ENCODE measurements at regions not wholly inside any gene's neighbourhood (a gene's known extent, or its start where the extent isn't known, plus 50 kb on each side); places are given as distances from the start of the nearest gene placed in this dataset.

DNA sequence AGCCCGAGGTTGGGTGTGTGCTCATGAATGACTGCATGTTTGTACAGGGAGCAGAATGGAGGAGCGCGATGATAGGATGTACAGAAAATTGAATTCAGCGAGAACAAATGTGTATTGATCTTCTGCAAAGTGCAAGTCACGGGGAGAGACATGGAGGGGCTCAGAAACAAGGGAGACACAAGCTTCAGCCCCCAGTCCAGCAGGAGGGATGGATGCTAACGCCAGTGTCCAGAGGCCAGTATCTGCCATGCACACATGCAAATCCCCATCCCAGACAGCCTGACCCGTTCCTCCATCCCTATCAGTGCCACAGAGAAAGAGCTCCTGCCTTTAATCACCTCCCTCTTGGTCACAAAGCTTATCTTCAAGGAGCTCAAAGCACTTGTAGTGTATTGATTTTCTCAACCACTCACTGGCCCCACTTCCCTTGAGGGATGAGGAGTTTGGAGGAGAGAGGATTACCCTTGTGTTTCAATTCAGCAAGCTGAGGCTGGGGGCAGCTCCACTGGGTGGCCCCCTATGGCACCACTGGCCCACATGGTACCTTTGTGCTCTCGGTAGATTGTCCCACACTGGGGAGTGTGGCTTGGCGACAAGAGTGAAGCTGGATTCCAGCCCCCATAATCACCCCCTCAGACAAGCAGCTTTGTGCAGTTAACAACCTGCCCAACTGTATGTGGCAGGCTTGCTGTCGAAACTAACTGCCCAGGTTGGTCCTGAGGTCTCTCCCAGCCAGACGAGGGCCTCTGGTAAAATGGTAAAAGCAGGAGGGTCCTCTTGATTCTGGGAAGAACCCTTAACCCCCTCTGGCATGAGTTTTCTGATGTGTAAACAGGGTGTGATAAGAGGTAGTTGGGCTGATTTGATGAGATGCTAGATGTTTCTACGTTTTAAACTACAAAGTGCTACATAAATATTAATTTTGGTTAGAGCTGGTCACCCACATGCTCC is 151.6 kb upstream of the UNC5B start (continued):
- TF ChIP-seq MXI1 (IDR thresholded peaks at IDR 0.05; ENCODE audit: borderline replicate concordance, low read depth, low read length) = no peak

DNA sequence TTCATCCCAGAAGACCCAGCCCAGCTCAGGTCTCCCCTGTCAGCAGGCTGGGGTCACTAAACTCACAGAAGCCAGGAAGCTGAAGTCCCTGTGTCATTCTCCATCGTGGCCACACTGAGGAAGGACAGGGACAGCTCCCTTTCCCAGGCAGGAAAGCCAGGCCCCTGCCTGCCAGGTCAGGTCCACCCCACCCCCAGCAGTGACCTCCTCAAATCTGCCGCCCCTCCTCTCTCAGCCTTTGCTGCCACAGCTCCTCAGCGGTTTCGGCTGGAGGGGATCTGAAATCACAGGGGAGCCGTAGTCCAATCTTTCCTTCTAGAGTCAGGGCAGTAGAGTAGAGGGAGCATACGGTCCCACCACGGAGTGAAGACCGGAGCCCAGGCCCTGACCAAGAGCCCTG is 150.9 kb upstream of the UNC5B start:
- H3K9me3 ChIP-seq (ENCODE audit: control insufficient read depth, insufficient read depth, low read length) = no peaks in the 10 kb centered on the region
- no peak overlapping the region for H3K23ac ChIP-seq (ENCODE audit: low read depth, low read length)
- no peak overlapping the region for H2AK5ac ChIP-seq (ENCODE audit: low read depth, low read length)
- no peak overlapping the region for H3K14ac ChIP-seq (replicated peaks; ENCODE audit: low read depth, low read length)
- H2AK9ac ChIP-seq (replicated peaks; ENCODE audit: low read depth, low read length, poor library complexity) = no peak overlapping the region
- no peak overlapping the region for H4K8ac ChIP-seq (ENCODE audit: low read depth in 2 of 2, low read length in 2 of 2)
- no peak overlapping the region for H4K5ac ChIP-seq (ENCODE audit: low read depth, low read length)
- H3K4me1 ChIP-seq (ENCODE audit: control insufficient read depth, insufficient read depth, low read length) = no peaks in the 10 kb centered on the region
- H2BK15ac ChIP-seq (ENCODE audit: low read depth, low read length) = no peak overlapping the region
- ATAC-seq (ENCODE audit: low read depth) (no peak), DNase-seq (no peak)
- H3K18ac ChIP-seq (ENCODE audit: low read depth, low read length) = no peak overlapping the region
- no peak overlapping the region for H3K4ac ChIP-seq (ENCODE audit: low read depth, low read length)
- intact Hi-C loops (cut with micrococcal nuclease) = no loop called here
- in situ Hi-C loops (cut with MboI; ENCODE audit: low sequenced_read_pairs) = no loop called here
- H3K4me2 ChIP-seq (ENCODE audit: low read depth, low read length) = no peak overlapping the region
- no peak overlapping the region for H2BK120ac ChIP-seq (ENCODE audit: low read depth, low read length)
- BruUV-seq (replicated peaks) = no TSS peak
- H4K20me1 ChIP-seq (ENCODE audit: insufficient read depth, low read length) = no peaks in the 10 kb centered on the region
- H3K79me1 ChIP-seq (ENCODE audit: low read depth in 1 of 2, low read length in 2 of 2) = no peaks in the 10 kb centered on the region
- no peak overlapping the region for H3K27ac ChIP-seq (ENCODE audit: insufficient read depth, low read length)
- CTCF ChIA-PET = no interaction called here
- no CpG with 5 or more reads among the region's 8 CpGs for WGBS, 2 experiments (ENCODE audit: extremely low coverage in 2 of 2, insufficient read length in 1 of 2)
- dilution Hi-C loops (cut with HindIII; ENCODE audit: low sequenced_read_pairs, unreplicated experiment) = no loop called here
- no peak overlapping the region for H3K4me3 ChIP-seq (ENCODE audit: insufficient read depth, low read depth, low read length)
- no peak overlapping the region for H2AFZ ChIP-seq (replicated peaks; ENCODE audit: low read length, poor library complexity)
- no peak overlapping the region for H3K9ac ChIP-seq (ENCODE audit: low read depth, low read length)
- no peak overlapping the region for H3K56ac ChIP-seq (ENCODE audit: extremely low read depth, insufficient read depth, low read length)
- no peak overlapping the region for H4K91ac ChIP-seq (ENCODE audit: insufficient read depth, low read depth, low read length)
- POLR2A ChIA-PET (ENCODE audit: unreplicated experiment) = no interaction called here
- H2BK5ac ChIP-seq (ENCODE audit: low read depth, low read length, poor library complexity, severe bottlenecking) = no peak overlapping the region
- H3K9me1 ChIP-seq (ENCODE audit: insufficient read depth, low read length) = no peaks in the 10 kb centered on the region
- no peaks in the 10 kb centered on the region for H3K36me3 ChIP-seq (ENCODE audit: control insufficient read depth, insufficient read depth, low read length)
- no peak overlapping the region for H2BK20ac ChIP-seq (ENCODE audit: low read depth, low read length)
- H3K27me3 ChIP-seq (ENCODE audit: control insufficient read depth, insufficient read depth, low read length) = peaks cover 42% of the 10 kb centered on the region
- TF ChIP-seq SMC3 (IDR thresholded peaks at IDR 0.05; ENCODE audit: low read depth, low read length) (no peak), CHD1 (IDR thresholded peaks at IDR 0.05; ENCODE audit: low read depth, low read length) (no peak), NFE2L2 (IDR thresholded peaks at IDR 0.05; ENCODE audit: low read depth, low read length) (no peak), POLR2A (IDR thresholded peaks at IDR 0.05; ENCODE audit: low read depth, low read length) (no peak), RAD21 (IDR thresholded peaks at IDR 0.05; ENCODE audit: low read length) (no peak), BHLHE40 (IDR thresholded peaks at IDR 0.05; ENCODE audit: low read depth, low read length) (no peak), MAFK (IDR thresholded peaks at IDR 0.05; ENCODE audit: low read depth, low read length) (no peak), CEBPB (IDR thresholded peaks at IDR 0.05; ENCODE audit: low read depth, low read length) (no peak), MXI1 (IDR thresholded peaks at IDR 0.05; ENCODE audit: borderline replicate concordance, low read depth, low read length) (no peak), RFX5 (IDR thresholded peaks at IDR 0.05; ENCODE audit: low read depth, low read length) (no peak)
- TF ChIP-seq, protein P1, sequence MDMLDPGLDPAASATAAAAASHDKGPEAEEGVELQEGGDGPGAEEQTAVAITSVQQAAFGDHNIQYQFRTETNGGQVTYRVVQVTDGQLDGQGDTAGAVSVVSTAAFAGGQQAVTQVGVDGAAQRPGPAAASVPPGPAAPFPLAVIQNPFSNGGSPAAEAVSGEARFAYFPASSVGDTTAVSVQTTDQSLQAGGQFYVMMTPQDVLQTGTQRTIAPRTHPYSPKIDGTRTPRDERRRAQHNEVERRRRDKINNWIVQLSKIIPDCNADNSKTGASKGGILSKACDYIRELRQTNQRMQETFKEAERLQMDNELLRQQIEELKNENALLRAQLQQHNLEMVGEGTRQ (IDR thresholded peaks at IDR 0.05; ENCODE audit: low read depth, low read length) = no peak
- TF ChIP-seq, protein P2, sequence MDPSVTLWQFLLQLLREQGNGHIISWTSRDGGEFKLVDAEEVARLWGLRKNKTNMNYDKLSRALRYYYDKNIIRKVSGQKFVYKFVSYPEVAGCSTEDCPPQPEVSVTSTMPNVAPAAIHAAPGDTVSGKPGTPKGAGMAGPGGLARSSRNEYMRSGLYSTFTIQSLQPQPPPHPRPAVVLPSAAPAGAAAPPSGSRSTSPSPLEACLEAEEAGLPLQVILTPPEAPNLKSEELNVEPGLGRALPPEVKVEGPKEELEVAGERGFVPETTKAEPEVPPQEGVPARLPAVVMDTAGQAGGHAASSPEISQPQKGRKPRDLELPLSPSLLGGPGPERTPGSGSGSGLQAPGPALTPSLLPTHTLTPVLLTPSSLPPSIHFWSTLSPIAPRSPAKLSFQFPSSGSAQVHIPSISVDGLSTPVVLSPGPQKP (IDR thresholded peaks at IDR 0.05; ENCODE audit: borderline replicate concordance, low read depth, low read length) = no peak
- TF ChIP-seq, protein P3, sequence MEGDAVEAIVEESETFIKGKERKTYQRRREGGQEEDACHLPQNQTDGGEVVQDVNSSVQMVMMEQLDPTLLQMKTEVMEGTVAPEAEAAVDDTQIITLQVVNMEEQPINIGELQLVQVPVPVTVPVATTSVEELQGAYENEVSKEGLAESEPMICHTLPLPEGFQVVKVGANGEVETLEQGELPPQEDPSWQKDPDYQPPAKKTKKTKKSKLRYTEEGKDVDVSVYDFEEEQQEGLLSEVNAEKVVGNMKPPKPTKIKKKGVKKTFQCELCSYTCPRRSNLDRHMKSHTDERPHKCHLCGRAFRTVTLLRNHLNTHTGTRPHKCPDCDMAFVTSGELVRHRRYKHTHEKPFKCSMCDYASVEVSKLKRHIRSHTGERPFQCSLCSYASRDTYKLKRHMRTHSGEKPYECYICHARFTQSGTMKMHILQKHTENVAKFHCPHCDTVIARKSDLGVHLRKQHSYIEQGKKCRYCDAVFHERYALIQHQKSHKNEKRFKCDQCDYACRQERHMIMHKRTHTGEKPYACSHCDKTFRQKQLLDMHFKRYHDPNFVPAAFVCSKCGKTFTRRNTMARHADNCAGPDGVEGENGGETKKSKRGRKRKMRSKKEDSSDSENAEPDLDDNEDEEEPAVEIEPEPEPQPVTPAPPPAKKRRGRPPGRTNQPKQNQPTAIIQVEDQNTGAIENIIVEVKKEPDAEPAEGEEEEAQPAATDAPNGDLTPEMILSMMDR (conservative IDR thresholded peaks at IDR 0.05; ENCODE audit: low read depth, low read length) = no peak

Data from IMR-90 (cell line).